ENCODE measurements at regions not wholly inside any gene's neighbourhood (a gene's known extent, or its start where the extent isn't known, plus 50 kb on each side); places are given as distances from the start of the nearest gene placed in this dataset.
A peak's percentile ranks its signal among the peaks of the same experiment; 100 is the strongest.

DNA sequence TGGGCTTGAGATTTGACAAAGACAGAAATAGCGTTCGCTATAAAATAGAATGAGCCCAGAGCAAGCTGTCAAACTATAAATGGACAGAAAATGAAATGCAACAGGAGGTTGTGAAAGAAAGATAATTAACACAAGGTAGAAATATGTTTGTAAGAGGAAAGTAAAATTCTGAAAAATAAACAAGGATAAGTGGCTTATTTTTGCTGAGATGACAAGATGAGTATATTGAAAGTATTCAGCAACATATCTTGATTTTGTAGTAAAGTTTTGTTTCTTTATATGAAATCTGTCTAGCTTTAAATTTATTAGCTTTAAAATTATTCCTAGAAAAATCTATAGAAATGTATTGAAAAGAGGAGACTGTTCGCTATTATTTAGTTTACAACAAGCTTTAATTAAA is 111.9 kb upstream of the RPS23 start:
- Histone ChIP-seq H3K27me3 (ENCODE audit: control insufficient read depth in 2 of 2, insufficient read depth in 2 of 2, low read length in 2 of 2) (no peaks in the 10 kb centered on the region), H3K36me3 (ENCODE audit: control insufficient read depth in 2 of 3, insufficient read depth in 3 of 3, low read length in 3 of 3) (no peaks in the 10 kb centered on the region), H3K4me3 (ENCODE audit: low read length) (no peak overlapping the region), H3K4me1 (ENCODE audit: control insufficient read depth in 2 of 2, insufficient read depth in 2 of 2, low read length in 2 of 2) (no peaks in the 10 kb centered on the region), H3K27ac (ENCODE audit: low read depth, low read length) (no peak overlapping the region), H3K9me3 (ENCODE audit: control insufficient read depth in 2 of 3, low read length in 3 of 3) (no peaks in the 10 kb centered on the region)
- Mint-ChIP-seq H3K4me3 (no peak overlapping the region), H3K36me3 (peaks cover 0 to 13% (median 0%) of the 10 kb centered on the region in 5 donors), H3K9me3 (peaks cover 0 to 7% (median 0%) of the 10 kb centered on the region in 11 donors), H3K4me1 (peaks cover 0 to 18% (median 0%) of the 10 kb centered on the region in 7 donors), H3K27ac (no peak overlapping the region), H3K27me3 (peaks cover 0 to 18% (median 11%) of the 10 kb centered on the region in 5 donors)
- intact Hi-C loops (cut with micrococcal nuclease), result no loop called here
- no peak for DNase-seq
- ATAC-seq, result no peak
- CTCF ChIA-PET, result no interaction called here
- POLR2A ChIA-PET, result no interaction called here

DNA sequence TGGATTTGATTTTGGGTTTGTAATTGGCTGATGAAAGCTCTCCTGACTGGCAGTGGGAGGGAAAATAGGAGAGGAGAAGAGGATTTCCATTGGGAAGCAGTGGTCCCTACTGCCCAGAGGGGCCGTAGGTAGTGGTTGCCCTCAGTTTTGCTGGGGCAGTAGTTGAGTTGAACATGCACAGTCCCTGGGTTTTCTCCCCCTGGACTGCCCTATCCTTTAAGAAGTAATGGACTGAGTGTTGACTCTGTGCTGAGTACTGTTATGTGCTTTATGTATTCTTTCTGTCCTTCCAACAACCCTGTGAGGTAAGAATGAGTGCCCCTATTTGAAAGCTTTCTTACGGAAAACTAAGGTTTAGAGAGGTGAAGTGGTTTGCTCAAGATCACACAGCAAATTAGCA is 111.2 kb upstream of the RPS23 start:
- intact Hi-C loops (cut with micrococcal nuclease), result loop anchor here in 1 of 2 donors (1.0 kb wide), 1 partner anchor 32 kb away; no protein-coding TSS in a partner anchor
- peaks cover 0 to 18% (median 0%) of the 10 kb centered on the region in 7 donors for H3K4me1 Mint-ChIP-seq
- peak overlapping the region in 1 of 9 donors; percentile 86 for H3K27ac Mint-ChIP-seq
- Histone ChIP-seq H3K27ac (ENCODE audit: low read depth, low read length) (no peak overlapping the region), H3K4me1 (ENCODE audit: control insufficient read depth in 2 of 2, insufficient read depth in 2 of 2, low read length in 2 of 2) (no peaks in the 10 kb centered on the region), H3K4me3 (ENCODE audit: low read length) (no peak overlapping the region), H3K9me3 (ENCODE audit: control insufficient read depth in 2 of 3, low read length in 3 of 3) (no peaks in the 10 kb centered on the region), H3K36me3 (ENCODE audit: control insufficient read depth in 2 of 3, insufficient read depth in 3 of 3, low read length in 3 of 3) (no peaks in the 10 kb centered on the region), H3K27me3 (ENCODE audit: control insufficient read depth in 2 of 2, insufficient read depth in 2 of 2, low read length in 2 of 2) (no peaks in the 10 kb centered on the region)
- ATAC-seq (no peak), DNase-seq (no peak)
- H3K9me3 Mint-ChIP-seq, result peaks cover 0 to 7% (median 0%) of the 10 kb centered on the region in 11 donors
- POLR2A ChIA-PET, result no interaction called here
- H3K4me3 Mint-ChIP-seq, result peak overlapping the region in 1 of 10 donors; percentile 64
- peaks cover 0 to 18% (median 11%) of the 10 kb centered on the region in 5 donors for H3K27me3 Mint-ChIP-seq
- H3K36me3 Mint-ChIP-seq, result peaks cover 0 to 15% (median 0%) of the 10 kb centered on the region in 5 donors
- CTCF ChIA-PET, result no interaction called here

DNA sequence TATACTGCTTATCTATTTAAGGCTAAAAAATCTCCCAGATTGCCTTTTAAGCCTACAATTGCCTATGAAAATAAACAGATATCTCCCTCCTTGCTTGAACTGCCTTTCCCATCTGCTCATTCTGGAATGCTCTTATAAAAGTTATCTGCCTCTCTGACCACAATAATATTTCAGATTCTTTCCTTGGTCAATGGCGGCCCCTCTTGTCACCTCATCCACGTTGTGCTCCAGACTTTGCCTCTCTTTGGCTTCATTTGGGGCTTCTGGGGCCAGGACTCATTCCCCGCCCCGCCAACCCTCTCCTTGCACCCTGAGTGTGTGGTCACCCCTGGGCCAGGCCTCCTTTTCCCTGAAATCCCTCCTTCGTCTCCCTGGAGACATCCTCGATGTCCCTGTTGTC is 110.0 kb upstream of the RPS23 start:
- peaks cover 0 to 8% (median 0%) of the 10 kb centered on the region in 11 donors for H3K9me3 Mint-ChIP-seq
- intact Hi-C loops (cut with micrococcal nuclease), result no loop called here
- ChIA-PET CTCF (no interaction called here), POLR2A (no interaction called here)
- Histone ChIP-seq H3K4me3 (ENCODE audit: low read length) (no peak overlapping the region), H3K36me3 (ENCODE audit: control insufficient read depth in 2 of 3, insufficient read depth in 3 of 3, low read length in 3 of 3) (no peaks in the 10 kb centered on the region), H3K27me3 (ENCODE audit: control insufficient read depth in 2 of 2, insufficient read depth in 2 of 2, low read length in 2 of 2) (no peaks in the 10 kb centered on the region), H3K27ac (ENCODE audit: low read depth, low read length) (no peak overlapping the region), H3K4me1 (ENCODE audit: control insufficient read depth in 2 of 2, insufficient read depth in 2 of 2, low read length in 2 of 2) (no peaks in the 10 kb centered on the region), H3K9me3 (ENCODE audit: control insufficient read depth in 2 of 3, low read length in 3 of 3) (no peaks in the 10 kb centered on the region)
- H3K4me1 Mint-ChIP-seq, result peaks cover 0 to 18% (median 0%) of the 10 kb centered on the region in 7 donors
- no peak for DNase-seq
- H3K4me3 Mint-ChIP-seq, result no peak overlapping the region
- ATAC-seq, result no peak
- peaks cover 0 to 15% (median 0%) of the 10 kb centered on the region in 5 donors for H3K36me3 Mint-ChIP-seq
- H3K27ac Mint-ChIP-seq, result no peak overlapping the region
- peaks cover 0 to 18% (median 11%) of the 10 kb centered on the region in 5 donors for H3K27me3 Mint-ChIP-seq

DNA sequence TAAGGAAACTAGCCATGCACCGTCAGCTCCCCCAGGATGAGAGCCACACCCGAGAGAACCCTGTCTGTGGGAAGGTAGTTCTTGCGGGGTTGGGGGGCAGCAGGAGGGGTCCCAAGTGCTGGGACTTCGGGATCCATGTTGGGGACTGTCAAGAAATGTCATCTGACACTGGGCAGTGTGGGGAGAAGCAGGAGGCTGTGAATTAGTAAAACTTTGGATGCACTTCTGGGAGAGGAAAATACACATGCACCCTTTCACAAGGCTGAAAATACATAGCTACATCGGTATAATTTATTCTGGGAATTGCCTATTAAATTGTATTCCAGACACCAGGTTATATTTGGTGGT is 109.6 kb upstream of the RPS23 start:
- CTCF ChIA-PET, result no interaction called here
- ATAC-seq, result no peak

DNA sequence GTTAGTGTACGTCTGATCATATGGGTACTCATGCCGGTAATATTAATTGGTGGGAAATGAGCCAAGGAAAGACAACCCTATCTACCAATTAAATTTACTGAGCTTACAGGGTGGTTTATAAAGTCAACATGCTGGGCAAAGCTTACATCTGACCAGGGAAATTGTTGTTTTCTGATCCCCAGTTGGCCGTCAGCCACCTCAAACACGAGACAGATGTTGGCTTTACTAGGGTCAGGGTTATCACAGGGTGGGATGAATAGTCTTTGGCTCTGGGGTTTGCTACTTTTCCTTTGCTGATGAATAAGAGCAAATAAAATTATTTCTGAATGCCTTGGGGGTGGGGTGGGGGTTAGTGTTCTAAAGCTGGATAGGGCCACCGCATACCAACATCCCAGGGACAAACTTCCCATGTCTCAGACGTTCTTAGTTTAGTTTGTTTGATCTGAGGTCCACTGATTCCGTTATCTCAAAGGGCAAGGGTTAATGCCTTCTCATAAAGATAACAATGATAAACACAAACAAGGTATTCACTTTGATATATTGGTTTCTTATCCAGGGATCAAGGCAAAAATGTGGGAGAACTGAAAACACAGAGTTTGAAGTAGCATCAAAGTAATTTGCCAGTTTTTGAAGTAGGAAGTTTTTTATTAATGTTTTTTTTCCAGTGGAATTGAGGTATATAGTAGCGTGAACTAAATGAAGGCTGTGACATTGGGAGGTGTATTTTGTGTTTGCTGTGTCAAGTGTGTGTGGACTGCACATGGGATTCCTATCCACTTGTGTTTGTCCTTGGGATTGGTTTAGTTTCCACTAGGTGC is 109.1 kb upstream of the RPS23 start:
- Histone ChIP-seq H3K4me3 (ENCODE audit: low read length) (no peak overlapping the region), H3K9me3 (ENCODE audit: control insufficient read depth in 2 of 3, low read length in 3 of 3) (no peaks in the 10 kb centered on the region), H3K27ac (ENCODE audit: low read depth, low read length) (no peak overlapping the region), H3K27me3 (ENCODE audit: control insufficient read depth in 2 of 2, insufficient read depth in 2 of 2, low read length in 2 of 2) (no peaks in the 10 kb centered on the region), H3K4me1 (ENCODE audit: control insufficient read depth in 2 of 2, insufficient read depth in 2 of 2, low read length in 2 of 2) (no peaks in the 10 kb centered on the region), H3K36me3 (ENCODE audit: control insufficient read depth in 2 of 3, insufficient read depth in 3 of 3, low read length in 3 of 3) (no peaks in the 10 kb centered on the region)
- ATAC-seq, result no peak
- H3K27ac Mint-ChIP-seq, result no peak overlapping the region
- H3K4me3 Mint-ChIP-seq, result no peak overlapping the region
- POLR2A ChIA-PET, result no interaction called here
- peaks cover 0 to 16% (median 0%) of the 10 kb centered on the region in 5 donors for H3K36me3 Mint-ChIP-seq
- intact Hi-C loops (cut with micrococcal nuclease), result no loop called here
- H3K27me3 Mint-ChIP-seq, result peaks cover 0 to 20% (median 11%) of the 10 kb centered on the region in 5 donors
- CTCF ChIA-PET, result no interaction called here
- no peak for DNase-seq
- peaks cover 0 to 18% (median 0%) of the 10 kb centered on the region in 7 donors for H3K4me1 Mint-ChIP-seq
- peaks cover 0 to 8% (median 0%) of the 10 kb centered on the region in 11 donors for H3K9me3 Mint-ChIP-seq

More for the DNA sequence above, 109.6 kb upstream of the RPS23 start:
- Mint-ChIP-seq H3K9me3 (peaks cover 0 to 9% (median 0%) of the 10 kb centered on the region in 11 donors), H3K4me1 (peaks cover 0 to 18% (median 0%) of the 10 kb centered on the region in 7 donors), H3K36me3 (peaks cover 0 to 15% (median 0%) of the 10 kb centered on the region in 5 donors), H3K27ac (no peak overlapping the region), H3K4me3 (no peak overlapping the region), H3K27me3 (peaks cover 0 to 20% (median 11%) of the 10 kb centered on the region in 5 donors)
- Histone ChIP-seq H3K27ac (ENCODE audit: low read depth, low read length) (no peak overlapping the region), H3K4me1 (ENCODE audit: control insufficient read depth in 2 of 2, insufficient read depth in 2 of 2, low read length in 2 of 2) (no peaks in the 10 kb centered on the region), H3K27me3 (ENCODE audit: control insufficient read depth in 2 of 2, insufficient read depth in 2 of 2, low read length in 2 of 2) (no peaks in the 10 kb centered on the region), H3K9me3 (ENCODE audit: control insufficient read depth in 2 of 3, low read length in 3 of 3) (no peaks in the 10 kb centered on the region), H3K36me3 (ENCODE audit: control insufficient read depth in 2 of 3, insufficient read depth in 3 of 3, low read length in 3 of 3) (no peaks in the 10 kb centered on the region), H3K4me3 (ENCODE audit: low read length) (no peak overlapping the region)
- intact Hi-C loops (cut with micrococcal nuclease), result no loop called here
- no peak for DNase-seq
- POLR2A ChIA-PET, result no interaction called here

DNA sequence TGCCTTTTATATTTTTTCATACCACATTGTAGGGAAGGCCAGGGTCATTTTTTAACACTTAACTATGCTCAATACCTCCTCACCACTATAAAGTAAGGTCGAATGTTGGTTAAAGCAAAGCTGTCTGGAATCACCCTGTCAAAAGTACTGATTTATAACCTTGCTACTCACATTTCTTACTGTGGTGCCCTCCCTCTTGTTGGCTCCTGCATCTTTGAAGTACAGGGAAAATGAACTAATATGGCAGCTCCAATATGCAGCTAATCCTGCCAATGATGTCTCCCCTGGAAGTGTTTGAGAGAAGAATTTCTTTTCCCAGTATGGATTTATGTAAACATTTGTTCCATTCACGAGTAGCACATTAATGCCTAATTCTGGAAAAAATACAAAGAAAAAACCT is 108.4 kb upstream of the RPS23 start:
- H3K27ac Mint-ChIP-seq, result no peak overlapping the region
- peaks cover 0 to 17% (median 0%) of the 10 kb centered on the region in 5 donors for H3K36me3 Mint-ChIP-seq
- no peak overlapping the region for H3K4me3 Mint-ChIP-seq
- DNase-seq (no peak), ATAC-seq (no peak)
- Histone ChIP-seq H3K4me3 (ENCODE audit: low read length) (no peak overlapping the region), H3K27me3 (ENCODE audit: control insufficient read depth in 2 of 2, insufficient read depth in 2 of 2, low read length in 2 of 2) (no peaks in the 10 kb centered on the region), H3K9me3 (ENCODE audit: control insufficient read depth in 2 of 3, low read length in 3 of 3) (no peaks in the 10 kb centered on the region), H3K4me1 (ENCODE audit: control insufficient read depth in 2 of 2, insufficient read depth in 2 of 2, low read length in 2 of 2) (no peaks in the 10 kb centered on the region), H3K27ac (ENCODE audit: low read depth, low read length) (no peak overlapping the region), H3K36me3 (ENCODE audit: control insufficient read depth in 2 of 3, insufficient read depth in 3 of 3, low read length in 3 of 3) (no peaks in the 10 kb centered on the region)
- H3K9me3 Mint-ChIP-seq, result peaks cover 0 to 4% (median 0%) of the 10 kb centered on the region in 11 donors
- ChIA-PET POLR2A (no interaction called here), CTCF (no interaction called here)
- H3K4me1 Mint-ChIP-seq, result peaks cover 0 to 18% (median 0%) of the 10 kb centered on the region in 7 donors
- intact Hi-C loops (cut with micrococcal nuclease), result no loop called here
- peaks cover 0 to 20% (median 11%) of the 10 kb centered on the region in 5 donors for H3K27me3 Mint-ChIP-seq
